CD4-positive, CD25-positive, alpha-beta regulatory T cell (primary cell): ENCODE measurements at regions not wholly inside any gene's neighbourhood (a gene's known extent, or its start where the extent isn't known, plus 50 kb on each side); places are given as distances from the start of the nearest gene placed in this dataset.
A peak's percentile ranks its signal among the peaks of the same experiment; 100 is the strongest.
"Not testable (repeated sequence)": the region's sequence is repeated elsewhere in the genome, so short reads cannot be mapped to it uniquely, and the experiment has no call there.

Experiments used
- ATAC-seq, 2 donors: fragments of 150-1000 bp; cut with Tn5 transposase; one replicate each; pipeline ENCODE4 v1.10.0; 2021; ENCODE audit warnings: low read depth in 2 of 2, moderate number of reproducible peaks in 2 of 2, moderate library complexity in 1 of 2
- DNase-seq, 3 donors: peaks; one replicate each; pipeline versions ENCODE4 v3.0.0 to v3.0.0-alpha.2; 2012 to 2022; ENCODE audit warnings: mixed read lengths in 1 of 3
- H3K27ac ChIP-seq: one replicate; pipeline ENCODE4 v1.7.0; 2013; ENCODE audit warnings: mild to moderate bottlenecking, low read length; ENCODE audit not compliant: insufficient read depth, poor library complexity, severe bottlenecking
- H3K27me3 ChIP-seq: one replicate; pipeline ENCODE4 v1.7.0; 2013; ENCODE audit warnings: low read length; ENCODE audit not compliant: control insufficient read depth, insufficient read depth
- H3K36me3 ChIP-seq: one replicate; pipeline ENCODE4 v1.7.0; 2013; ENCODE audit warnings: mild to moderate bottlenecking, low read length, moderate library complexity; ENCODE audit not compliant: control insufficient read depth, insufficient read depth
- H3K4me1 ChIP-seq: 2 replicates; pipeline ENCODE4 v1.7.0; 2013; ENCODE audit warnings: mild to moderate bottlenecking, low read length; ENCODE audit not compliant: insufficient read depth, control insufficient read depth, poor library complexity, severe bottlenecking
- H3K4me3 ChIP-seq: one replicate; pipeline ENCODE4 v1.7.0; 2013; ENCODE audit warnings: low read depth, mild to moderate bottlenecking, low read length, moderate library complexity
- H3K9me3 ChIP-seq, 2 experiments: 1 replicate in 1 of 2; 2 replicates in 1 of 2; pipeline ENCODE4 v1.7.0; 2013; ENCODE audit warnings: low read length in 2 of 2, mild to moderate bottlenecking in 1 of 2, moderate library complexity in 1 of 2; ENCODE audit not compliant: control insufficient read depth in 2 of 2
- H3K27ac Mint-ChIP-seq, 3 donors: one replicate each; pipeline ENCODE4 v1.8.0; 2020 to 2022; ENCODE audit warnings: mild to moderate bottlenecking in 3 of 3, mixed read lengths in 3 of 3, moderate library complexity in 2 of 3
- H3K27me3 Mint-ChIP-seq: one replicate; pipeline ENCODE4 v1.8.0; 2022; ENCODE audit warnings: mild to moderate bottlenecking, mixed read lengths
- H3K36me3 Mint-ChIP-seq: one replicate; pipeline ENCODE4 v1.8.0; 2020; ENCODE audit warnings: mixed read lengths
- H3K4me1 Mint-ChIP-seq, 4 donors: one replicate each; pipeline ENCODE4 v1.8.0; 2020 to 2022; ENCODE audit warnings: mixed read lengths in 4 of 4, mild to moderate bottlenecking in 1 of 4
- H3K4me3 Mint-ChIP-seq, 4 donors: one replicate each; pipeline ENCODE4 v1.8.0; 2020 to 2022; ENCODE audit warnings: mild to moderate bottlenecking in 4 of 4, mixed read lengths in 4 of 4, moderate library complexity in 3 of 4
- H3K9me3 Mint-ChIP-seq, 7 donors: one replicate each; pipeline ENCODE4 v1.8.0; 2020 to 2022; ENCODE audit warnings: mixed read lengths in 7 of 7, mild to moderate bottlenecking in 3 of 7, moderate library complexity in 2 of 7

DNA sequence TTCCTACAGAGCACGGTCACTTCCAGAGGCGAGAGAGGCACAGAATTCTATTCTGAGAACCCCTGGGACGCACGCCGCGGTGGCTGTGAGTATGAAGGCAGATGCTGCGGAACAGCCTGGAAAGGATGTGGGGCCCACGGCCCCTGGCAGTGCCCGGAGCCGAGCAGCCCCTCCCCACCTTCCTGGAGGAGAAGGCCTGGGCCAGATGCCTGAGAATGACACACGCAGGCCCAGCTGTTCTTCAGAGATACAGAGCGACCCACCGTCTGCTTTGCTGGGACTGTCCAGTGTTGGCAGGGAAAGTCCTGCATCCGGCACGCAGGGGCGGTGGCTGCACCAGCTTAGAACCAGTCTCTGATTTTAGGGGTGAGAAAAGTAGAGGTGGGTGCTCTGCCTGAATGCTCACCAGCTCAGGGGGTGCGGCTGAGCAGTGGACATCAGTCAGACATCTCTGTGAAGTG is 116.7 kb upstream of the LPCAT1 start:
- no peaks in the 10 kb centered on the region for H3K36me3 ChIP-seq
- H3K4me1 ChIP-seq: peaks cover 11% of the 10 kb centered on the region
- H3K4me1 Mint-ChIP-seq: peaks cover 0 to 17% (median 9%) of the 10 kb centered on the region in 4 donors
- peaks cover 0 to 4% (median 0%) of the 10 kb centered on the region in 7 donors for H3K9me3 Mint-ChIP-seq
- H3K27ac ChIP-seq: no peak overlapping the region
- peaks cover 10% of the 10 kb centered on the region for H3K27me3 ChIP-seq
- DNase-seq (no peak), ATAC-seq (no peak)
- H3K36me3 Mint-ChIP-seq: no peaks in the 10 kb centered on the region
- no peak overlapping the region for H3K4me3 Mint-ChIP-seq
- H3K27me3 Mint-ChIP-seq: peaks cover 40% of the 10 kb centered on the region
- H3K27ac Mint-ChIP-seq: no peak overlapping the region
- H3K4me3 ChIP-seq: no peak overlapping the region
- H3K9me3 ChIP-seq: no peaks in the 10 kb centered on the region

- H3K27me3 ChIP-seq: peaks cover 10% of the 10 kb centered on the region
- no peak overlapping the region for H3K4me3 ChIP-seq
- peaks cover 40% of the 10 kb centered on the region for H3K27me3 Mint-ChIP-seq
- peaks cover 0 to 17% (median 11%) of the 10 kb centered on the region in 4 donors for H3K4me1 Mint-ChIP-seq
- no peak overlapping the region for H3K27ac Mint-ChIP-seq
- H3K9me3 Mint-ChIP-seq: peaks cover 0 to 3% (median 0%) of the 10 kb centered on the region in 7 donors
- H3K4me3 Mint-ChIP-seq: peak overlapping the region in 1 of 4 donors; percentile 12
- no peak for DNase-seq
- H3K36me3 Mint-ChIP-seq: no peaks in the 10 kb centered on the region
- no peaks in the 10 kb centered on the region for H3K9me3 ChIP-seq
- no peaks in the 10 kb centered on the region for H3K36me3 ChIP-seq
- no peak overlapping the region for H3K27ac ChIP-seq
- no peak for ATAC-seq
- peaks cover 7% of the 10 kb centered on the region for H3K4me1 ChIP-seq
Observed at GRCh38 chr5:1639757-1640156, 116.0 kb upstream of the LPCAT1 start.

GRCh38 chr5:1638658-1639400 is 115.1 kb upstream of the LPCAT1 start:
- Mint-ChIP-seq H3K9me3 (peaks cover 0 to 3% (median 0%) of the 10 kb centered on the region in 7 donors), H3K4me3 (peak overlapping the region in 1 of 4 donors; percentile 12), H3K36me3 (no peaks in the 10 kb centered on the region), H3K27ac (peak overlapping the region in 2 of 3 donors; percentile 15 to 41), H3K4me1 (peaks cover 4 to 18% (median 12%) of the 10 kb centered on the region in 4 donors), H3K27me3 (peaks cover 39% of the 10 kb centered on the region)
- no peak for ATAC-seq
- no peaks in the 10 kb centered on the region for H3K9me3 ChIP-seq
- peaks cover 5% of the 10 kb centered on the region for H3K4me1 ChIP-seq
- H3K36me3 ChIP-seq: no peaks in the 10 kb centered on the region
- DNase-seq: no peak
- no peak overlapping the region for H3K27ac ChIP-seq
- H3K27me3 ChIP-seq: peaks cover 6% of the 10 kb centered on the region
- H3K4me3 ChIP-seq: no peak overlapping the region

GRCh38 chr5:1637639-1638481 is 114.1 kb upstream of the LPCAT1 start:
- peaks cover 30% of the 10 kb centered on the region for H3K27me3 Mint-ChIP-seq
- peak overlapping the region in 1 of 4 donors; percentile 41 for H3K4me3 Mint-ChIP-seq
- DNase-seq (no peak), ATAC-seq (no peak)
- no peaks in the 10 kb centered on the region for H3K9me3 ChIP-seq
- no peak overlapping the region for H3K4me3 ChIP-seq
- H3K9me3 Mint-ChIP-seq: peaks cover 0 to 3% (median 0%) of the 10 kb centered on the region in 7 donors
- H3K27ac ChIP-seq: no peak overlapping the region
- H3K4me1 Mint-ChIP-seq: peaks cover 5 to 23% (median 14%) of the 10 kb centered on the region in 4 donors
- H3K27ac Mint-ChIP-seq: peak overlapping the region in 2 of 3 donors; percentile 15 to 41
- no peaks in the 10 kb centered on the region for H3K36me3 Mint-ChIP-seq
- H3K27me3 ChIP-seq: no peaks in the 10 kb centered on the region
- peaks cover 5% of the 10 kb centered on the region for H3K4me1 ChIP-seq
- no peaks in the 10 kb centered on the region for H3K36me3 ChIP-seq

DNA sequence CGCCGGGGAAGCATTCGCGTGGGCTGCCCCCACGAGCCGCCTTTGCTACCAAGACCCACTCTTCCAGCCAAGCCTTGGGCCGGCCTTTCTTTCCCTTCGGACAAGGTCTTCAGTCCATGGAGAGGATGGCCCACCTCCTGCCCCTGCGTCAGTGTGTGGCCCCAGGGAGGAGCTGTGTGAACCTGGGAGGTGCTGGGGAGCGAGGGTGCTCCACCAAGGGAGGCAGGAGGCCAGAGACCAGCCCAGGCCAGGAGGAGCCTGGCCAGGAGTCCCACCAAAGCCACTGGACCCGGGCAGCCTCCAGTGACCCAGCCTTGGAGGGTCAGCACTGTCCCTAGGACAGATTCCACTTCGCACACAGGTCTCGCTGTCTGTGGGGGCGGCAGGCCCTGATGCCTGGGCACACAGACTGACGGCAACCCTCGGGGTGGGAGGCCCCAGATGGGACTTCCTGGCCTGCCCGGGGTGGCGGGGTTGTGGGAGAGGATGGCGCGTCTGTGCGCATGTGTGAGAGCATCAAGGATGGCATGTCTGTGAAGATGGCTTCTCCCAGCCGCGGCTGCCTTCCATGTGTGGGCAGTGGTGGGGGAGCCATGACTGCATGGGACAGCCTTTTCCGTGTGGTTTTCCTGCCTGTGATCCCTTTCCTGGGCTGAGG is 113.3 kb upstream of the LPCAT1 start:
- H3K36me3 ChIP-seq: no peaks in the 10 kb centered on the region

GRCh38 chr5:1636208-1636770 is 112.5 kb upstream of the LPCAT1 start:
- not testable (repeated sequence) for H3K27me3 ChIP-seq, H3K27ac ChIP-seq, H3K4me3 ChIP-seq, H3K9me3 ChIP-seq, DNase-seq, H3K36me3 Mint-ChIP-seq, H3K9me3 Mint-ChIP-seq, H3K36me3 ChIP-seq, H3K4me1 ChIP-seq, ATAC-seq
- Mint-ChIP-seq H3K4me3 (peak overlapping the region in 1 of 4 donors; percentile 76), H3K27ac (peak overlapping the region in 1 of 3 donors; percentile 75), H3K27me3 (peaks cover 17% of the 10 kb centered on the region), H3K4me1 (peaks cover 5 to 31% (median 16%) of the 10 kb centered on the region in 4 donors)

More for the DNA sequence above, 113.3 kb upstream of the LPCAT1 start:
- peaks cover 5% of the 10 kb centered on the region for H3K4me1 ChIP-seq
- peaks cover 5 to 30% (median 17%) of the 10 kb centered on the region in 4 donors for H3K4me1 Mint-ChIP-seq
- no peak overlapping the region for H3K27ac ChIP-seq
- peaks cover 0 to 3% (median 0%) of the 10 kb centered on the region in 7 donors for H3K9me3 Mint-ChIP-seq
- peaks cover 26% of the 10 kb centered on the region for H3K27me3 Mint-ChIP-seq
- H3K27me3 ChIP-seq: no peaks in the 10 kb centered on the region
- H3K4me3 ChIP-seq: no peak overlapping the region
- ATAC-seq: no peak
- no peak overlapping the region for H3K27ac Mint-ChIP-seq
- H3K4me3 Mint-ChIP-seq: peak overlapping the region in 1 of 4 donors; percentile 11
- no peak for DNase-seq
- no peaks in the 10 kb centered on the region for H3K36me3 Mint-ChIP-seq
- H3K9me3 ChIP-seq: no peaks in the 10 kb centered on the region

DNA sequence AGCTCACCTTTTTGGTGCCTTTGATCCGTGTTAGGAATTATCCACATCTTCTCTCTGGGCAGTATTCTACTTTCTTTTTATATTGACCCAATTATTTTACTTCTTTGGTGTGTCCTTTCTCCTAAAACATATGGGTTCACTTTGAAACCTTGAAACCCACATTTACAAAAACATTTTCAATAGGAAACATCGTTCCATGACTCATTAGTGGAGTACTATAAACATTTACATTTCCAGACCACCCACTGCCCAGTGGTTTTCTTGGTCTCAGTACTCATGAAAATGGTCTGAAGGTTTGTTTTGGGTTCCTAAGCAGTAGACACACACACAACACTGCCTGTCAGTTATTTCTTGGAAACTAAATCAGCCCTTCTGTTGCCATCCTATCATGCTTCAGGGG is 111.7 kb upstream of the LPCAT1 start:
- peak overlapping the region; percentile 62 to 75 (median 72) for H3K27ac Mint-ChIP-seq
- peaks cover 16% of the 10 kb centered on the region for H3K27me3 Mint-ChIP-seq
- H3K36me3 ChIP-seq, DNase-seq, H3K4me1 ChIP-seq, ATAC-seq, H3K4me3 ChIP-seq, H3K27me3 ChIP-seq, H3K36me3 Mint-ChIP-seq, H3K9me3 ChIP-seq, H3K9me3 Mint-ChIP-seq, H3K27ac ChIP-seq: not testable (repeated sequence)
- H3K4me1 Mint-ChIP-seq: peaks cover 4 to 37% (median 16%) of the 10 kb centered on the region in 4 donors
- peak overlapping the region; percentile 76 to 97 (median 88) for H3K4me3 Mint-ChIP-seq
